GM04504 (cell line): ENCODE measurements at regions not wholly inside any gene's neighbourhood (a gene's known extent, or its start where the extent isn't known, plus 50 kb on each side); places are given as distances from the start of the nearest gene placed in this dataset.

ENCODE experiments used
- DNase-seq: peaks from one replicate; pipeline ENCODE4 v3.0.0-alpha.2; 2012; ENCODE audit warnings: low read depth

DNA sequence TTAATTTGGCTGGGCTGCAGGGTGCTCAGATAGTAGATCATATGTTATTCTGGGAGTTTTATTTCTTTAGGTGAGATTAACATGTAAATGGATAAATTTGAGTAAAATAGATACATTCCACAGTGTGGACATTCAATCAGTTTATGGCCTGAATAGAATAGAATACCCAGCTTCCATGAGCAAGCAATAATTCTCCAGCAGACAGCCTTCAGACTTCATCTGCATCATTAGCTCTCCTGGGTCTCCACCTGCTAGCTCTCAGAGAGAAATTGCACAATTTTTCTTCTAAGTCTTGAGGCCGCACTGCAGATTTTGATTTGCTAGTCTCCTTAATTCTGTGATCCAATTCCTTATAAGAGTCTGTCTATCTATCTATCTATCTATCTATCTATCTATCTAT is 420.3 kb upstream of the BOD1L1 start:
- no peak for DNase-seq

DNA sequence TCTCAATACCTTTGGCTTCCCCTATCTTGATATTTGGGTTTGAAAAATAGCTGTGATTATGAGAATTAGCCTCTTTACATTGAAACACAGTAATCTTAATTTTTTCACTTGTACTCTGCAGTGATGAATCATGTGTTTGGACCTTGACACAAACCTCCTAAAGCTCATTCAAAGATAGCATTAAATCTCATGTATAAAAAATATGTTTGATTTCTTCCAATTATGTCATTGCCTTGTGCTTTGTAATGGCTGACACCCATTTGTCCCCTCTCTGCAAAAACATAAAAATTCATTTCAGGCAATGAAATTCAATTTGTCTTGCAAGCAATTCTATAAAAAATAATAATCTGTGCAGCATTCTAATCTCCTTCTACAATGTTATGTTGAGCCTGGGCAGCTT is 422.4 kb upstream of the BOD1L1 start:
- DNase-seq = no peak

DNA sequence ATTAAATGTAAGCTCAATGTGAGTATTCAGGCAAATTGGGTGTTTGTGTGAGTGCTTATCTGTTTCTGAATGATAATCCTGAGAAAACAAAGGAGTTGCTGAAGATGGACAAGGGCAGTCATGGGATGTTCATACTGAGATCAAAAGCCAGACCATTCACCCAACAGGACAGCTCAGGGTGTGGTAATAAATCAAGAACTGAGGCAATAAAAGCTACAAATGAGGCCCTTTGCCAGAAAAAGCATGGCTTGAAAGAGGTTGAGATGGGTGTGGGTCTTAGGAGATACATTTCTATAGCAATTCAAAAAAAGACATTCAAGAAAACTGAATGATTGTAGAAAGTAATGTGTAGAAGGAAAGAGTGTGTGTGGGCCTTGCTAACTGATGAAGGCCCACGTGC is 425.8 kb upstream of the BOD1L1 start:
- DNase-seq = no peak

DNA sequence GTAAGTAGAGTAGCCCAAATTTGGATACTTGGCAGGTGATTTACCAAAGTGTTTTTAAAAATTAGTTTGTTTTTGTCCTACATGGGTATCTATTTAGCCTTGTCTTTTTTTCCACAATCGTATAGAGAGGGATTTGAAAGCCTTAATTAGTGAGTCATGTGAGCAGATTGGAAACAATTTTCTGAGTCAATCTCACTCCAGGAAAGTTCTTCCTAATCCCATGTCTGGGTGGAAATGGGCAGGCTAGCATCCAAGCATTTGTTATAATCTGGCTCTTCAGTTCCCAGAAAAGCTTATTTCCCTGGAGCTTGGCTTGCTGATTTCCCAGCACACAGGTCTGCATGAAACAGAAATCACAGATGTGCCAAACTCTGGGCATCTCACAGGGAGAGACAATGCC is 426.9 kb upstream of the BOD1L1 start:
- no peak for DNase-seq

DNA sequence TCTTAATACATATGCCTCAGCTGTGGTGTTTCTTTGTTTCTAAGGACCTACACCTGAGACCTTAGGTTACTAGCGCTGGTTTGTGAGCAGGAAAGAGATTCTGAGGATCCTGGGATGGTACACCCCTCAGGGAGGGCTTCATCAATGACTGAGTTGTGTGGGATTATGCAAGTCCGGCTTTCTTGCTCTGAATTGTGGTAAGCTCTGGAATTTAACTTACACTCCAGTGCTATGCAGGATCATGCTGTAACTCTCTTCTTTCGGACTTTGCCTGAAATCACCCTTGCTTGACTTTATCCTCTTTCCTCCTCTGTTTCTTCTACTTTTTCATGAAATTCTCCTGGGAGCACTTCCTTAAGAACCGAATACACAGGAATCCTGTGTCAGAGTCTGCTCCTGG is 431.5 kb upstream of the BOD1L1 start:
- no peak for DNase-seq

DNA sequence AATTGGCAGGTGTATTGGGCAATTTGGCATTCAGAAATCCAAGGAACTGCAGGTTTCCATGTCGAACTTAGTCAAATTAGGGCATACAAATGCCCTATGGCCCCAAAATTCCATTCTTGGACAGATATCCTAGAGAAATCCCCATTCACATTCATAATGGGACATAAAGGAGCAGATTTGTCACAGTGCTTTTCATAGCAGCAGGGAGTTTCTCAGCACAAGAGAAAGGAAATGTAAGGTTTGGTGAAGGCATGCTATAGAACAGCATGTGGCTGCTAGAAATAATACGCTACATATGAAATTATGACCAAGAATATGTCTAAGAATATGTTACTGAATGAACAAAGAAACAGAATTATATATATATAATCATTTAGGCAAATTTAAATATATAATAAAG is 437.5 kb upstream of the BOD1L1 start:
- no peak for DNase-seq

DNA sequence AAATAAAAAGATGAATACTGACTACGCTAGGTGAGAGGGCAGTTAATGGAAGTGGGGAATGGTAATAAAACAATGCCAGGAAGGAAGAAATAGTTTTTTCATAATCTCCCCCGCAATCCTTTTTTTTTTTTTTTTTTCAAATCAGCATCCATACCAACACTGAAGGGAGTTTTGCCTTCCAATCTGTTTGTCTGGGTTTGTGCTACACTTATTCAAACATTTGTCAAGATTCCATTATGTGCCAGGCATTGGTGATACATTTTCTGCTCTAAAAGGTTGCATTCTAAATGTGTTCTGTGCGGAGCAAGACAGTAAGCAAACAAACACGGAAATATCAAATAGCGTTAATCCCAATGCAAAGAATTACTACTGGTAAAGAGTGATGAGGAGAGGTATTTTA is 437.9 kb upstream of the BOD1L1 start:
- no peak for DNase-seq

DNA sequence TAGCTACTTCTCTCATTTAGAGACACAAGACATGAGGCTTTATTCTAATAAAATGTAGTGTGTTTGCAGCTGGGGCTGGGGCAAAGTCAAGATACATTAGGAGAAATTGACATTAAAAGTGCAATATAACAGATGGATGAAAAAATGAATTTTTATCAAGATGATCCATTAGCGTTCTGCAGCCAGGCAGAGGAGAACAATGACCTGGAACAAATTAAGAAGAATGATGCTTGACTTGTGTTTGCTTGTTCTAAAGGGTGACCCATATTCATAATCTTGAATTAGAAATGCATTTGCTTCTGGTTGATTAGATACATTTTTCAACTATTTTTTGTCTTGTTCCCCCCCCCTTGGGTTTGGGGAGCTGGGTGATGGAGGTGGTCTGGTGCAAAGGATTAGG is 439.5 kb upstream of the BOD1L1 start:
- DNase-seq = no peak

DNA sequence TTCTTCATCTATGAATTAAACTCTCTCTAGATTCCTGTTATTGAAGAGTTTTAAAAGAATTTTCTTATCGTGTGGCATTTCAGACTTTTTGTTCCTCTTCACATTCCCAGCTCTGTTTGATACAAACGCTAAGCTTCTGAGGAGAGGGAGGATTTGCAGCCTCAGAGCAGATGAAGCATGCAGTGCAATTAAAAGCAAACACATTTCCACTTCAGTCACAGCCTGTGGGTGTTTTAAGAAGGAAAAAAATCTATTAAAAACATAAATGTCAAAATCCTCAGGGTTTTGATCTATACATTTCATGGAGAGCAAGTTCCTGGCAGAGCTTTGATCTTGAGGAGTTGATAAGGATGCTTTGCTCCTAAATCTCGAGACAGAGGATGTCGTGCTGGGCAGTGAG is 442.4 kb upstream of the BOD1L1 start:
- DNase-seq = no peak

DNA sequence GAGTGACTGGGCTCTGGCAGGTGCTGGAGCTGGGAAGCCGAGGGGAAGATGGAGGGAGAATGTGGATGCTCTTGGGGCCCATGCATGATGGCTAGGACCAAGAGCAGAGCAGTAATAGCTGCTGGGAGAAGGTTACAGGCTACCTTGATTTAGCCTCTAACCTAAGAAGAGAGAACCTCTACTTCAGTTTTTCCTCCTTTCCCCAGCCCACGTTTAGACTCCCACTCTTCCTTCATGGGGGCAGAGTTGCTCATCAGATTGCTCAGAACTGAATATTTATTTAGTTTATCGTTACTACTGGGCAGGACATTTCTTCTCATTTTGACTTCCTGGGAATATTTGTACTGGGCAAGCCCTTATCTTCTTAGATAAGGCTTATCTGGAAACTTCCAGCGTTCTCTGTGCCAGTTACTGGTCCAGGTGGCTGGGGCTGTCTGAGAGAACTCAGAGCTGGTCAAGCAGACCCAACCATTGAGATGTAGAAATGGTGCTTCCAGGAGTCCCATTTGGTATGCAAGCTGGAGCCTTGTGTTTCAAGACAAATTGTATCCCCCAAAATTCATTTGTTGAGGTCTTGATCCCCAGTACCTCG is 442.9 kb upstream of the BOD1L1 start:
- no peak for DNase-seq

DNA sequence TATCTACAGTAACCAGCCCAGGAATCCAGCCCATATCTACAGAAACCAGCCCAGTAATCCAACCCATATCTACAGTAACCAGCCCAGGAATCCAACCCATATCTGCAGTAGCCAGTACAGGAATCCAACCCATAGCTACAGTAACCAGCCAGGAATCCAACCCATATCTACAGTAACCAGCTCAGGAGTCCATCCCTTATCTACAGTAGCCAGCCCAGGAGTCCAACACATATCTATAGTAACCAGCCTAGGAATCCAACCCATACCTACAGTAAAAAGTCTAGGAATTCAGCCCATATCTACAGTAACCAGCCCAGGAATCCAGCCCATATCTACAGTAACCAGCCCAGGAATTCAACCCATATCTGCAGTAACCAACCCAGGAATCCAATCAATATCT is 445.0 kb upstream of the BOD1L1 start:
- no peak for DNase-seq

DNA sequence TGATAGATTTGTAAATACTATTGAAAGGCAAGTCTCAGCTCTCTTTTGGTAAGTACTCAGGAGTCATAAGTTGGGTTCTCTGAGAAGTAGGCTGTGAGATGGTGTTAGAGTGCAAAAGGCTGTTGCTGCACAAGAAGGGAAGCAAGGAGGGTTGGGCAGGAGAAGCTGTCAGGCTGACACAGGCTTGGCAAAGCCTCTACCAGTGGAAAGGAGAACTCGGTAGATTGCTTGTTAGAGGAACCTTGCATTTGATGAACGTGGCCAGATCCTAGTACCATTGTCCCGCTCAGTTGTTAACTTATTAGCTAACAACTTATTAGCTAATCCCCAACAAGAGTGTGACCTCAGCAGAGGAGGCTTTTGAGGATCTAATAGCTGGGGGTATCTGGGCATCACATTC is 449.3 kb upstream of the BOD1L1 start:
- no peak for DNase-seq

DNA sequence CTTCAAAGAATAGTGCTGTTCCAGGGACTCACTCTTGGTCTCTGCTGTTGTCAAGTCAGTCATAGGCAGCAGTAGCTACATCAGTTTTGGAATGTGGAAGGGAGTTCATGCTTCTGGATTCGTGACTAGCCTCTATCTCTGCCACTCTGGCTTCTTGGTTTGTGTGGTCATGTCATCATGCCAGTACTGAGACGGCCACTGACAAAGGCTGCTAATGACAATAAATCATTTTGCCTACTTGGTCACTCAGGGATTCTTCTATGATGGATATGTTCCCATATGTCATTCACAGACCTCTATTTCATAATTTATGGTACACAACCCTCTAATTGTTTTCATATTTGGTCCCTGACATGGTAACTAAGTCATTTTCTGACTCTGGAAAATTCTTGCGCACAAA is 450.8 kb upstream of the BOD1L1 start:
- DNase-seq = peak; percentile 24

DNA sequence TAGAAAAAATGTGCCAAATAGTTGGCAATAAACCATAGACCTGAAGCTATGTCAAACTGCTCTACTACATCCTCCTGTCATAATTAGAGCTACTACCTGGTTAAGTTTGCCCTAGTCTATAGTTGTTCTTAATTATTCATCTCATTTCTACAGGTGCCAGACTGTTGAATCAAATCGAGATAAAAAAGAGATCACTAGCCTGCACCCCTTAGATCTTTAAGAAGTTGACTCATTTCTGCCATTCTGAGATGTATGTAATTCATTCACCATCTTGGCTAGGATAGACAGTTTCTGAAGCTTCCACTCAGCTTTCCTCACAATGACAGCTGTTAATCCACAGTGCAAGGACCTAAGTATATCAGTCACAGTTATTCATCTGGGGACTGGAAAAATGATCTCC is 452.1 kb upstream of the BOD1L1 start:
- no peak for DNase-seq

DNA sequence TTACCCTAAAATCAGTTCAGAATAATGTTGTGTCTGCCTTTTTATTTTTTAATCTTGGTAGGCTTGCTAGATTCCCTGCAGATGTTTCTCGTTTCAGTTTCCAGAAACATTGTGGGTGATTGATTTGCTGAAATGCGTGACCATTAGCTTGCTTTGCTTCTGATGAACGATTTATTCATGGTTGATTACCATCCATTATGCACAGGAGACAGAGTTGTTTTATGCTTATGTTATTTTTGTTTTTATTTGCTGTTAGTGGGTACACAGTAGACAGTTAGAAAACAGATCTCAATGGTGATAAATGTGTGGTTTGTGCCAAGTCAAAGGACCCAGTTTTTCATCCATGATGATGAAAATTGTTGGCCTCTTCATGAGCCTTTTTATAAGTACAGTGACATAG is 455.6 kb upstream of the BOD1L1 start:
- DNase-seq = no peak

DNA sequence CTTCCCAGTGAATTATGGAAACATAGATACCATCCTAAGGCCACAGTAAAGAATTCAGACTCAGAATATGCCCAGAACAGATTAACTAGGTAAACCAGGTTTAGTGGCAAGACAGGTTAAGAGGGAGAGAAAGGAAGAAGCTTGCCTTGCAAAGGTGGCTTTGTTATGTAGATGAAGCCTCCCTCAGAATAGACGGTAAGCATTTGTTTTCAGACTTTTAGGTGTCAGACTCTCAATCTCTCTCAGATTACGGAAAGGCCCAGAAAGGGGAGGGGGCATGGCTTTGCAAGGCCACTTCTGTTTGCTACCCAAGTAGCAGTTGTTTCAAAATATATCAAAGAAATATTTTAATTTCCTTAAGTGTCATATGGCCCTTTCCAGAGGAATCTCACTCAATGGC is 457.1 kb upstream of the BOD1L1 start:
- no peak for DNase-seq

DNA sequence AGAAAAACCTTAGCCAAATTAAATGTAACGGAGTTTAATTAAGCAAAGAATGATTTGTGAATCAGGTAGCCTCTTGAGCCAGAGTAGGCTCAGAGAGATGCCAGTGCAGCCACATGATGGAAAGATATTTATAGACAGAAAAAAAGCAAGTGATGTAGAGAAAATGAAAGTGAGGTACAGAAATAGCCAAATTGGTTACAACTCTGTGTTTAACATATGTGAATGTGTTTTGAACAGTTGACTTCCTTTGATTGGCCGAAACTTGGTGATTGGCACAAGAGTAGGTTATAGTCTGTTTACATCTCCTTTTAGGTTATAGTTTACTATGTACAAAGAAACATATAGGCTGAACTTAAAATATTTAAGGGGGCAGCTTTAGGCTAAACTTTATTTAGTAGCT is 459.9 kb upstream of the BOD1L1 start:
- no peak for DNase-seq

DNA sequence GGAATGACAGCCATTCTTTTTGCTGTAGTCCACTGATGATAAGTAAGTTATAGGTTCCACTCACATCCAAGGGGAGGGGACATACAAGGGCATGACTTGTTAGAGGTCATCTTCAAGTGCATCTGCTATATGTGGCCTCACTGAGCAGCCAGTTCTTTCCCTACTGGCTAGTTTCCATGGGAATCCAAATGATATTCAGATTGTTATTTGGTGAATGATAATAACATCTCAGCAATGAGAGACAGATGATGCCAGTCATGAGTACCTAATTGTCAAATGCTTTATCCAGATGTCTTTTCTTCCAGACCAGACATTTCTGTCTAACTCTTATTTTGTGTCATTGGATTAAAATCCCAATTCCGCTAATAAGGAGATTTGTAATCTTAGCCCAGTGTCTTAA is 460.4 kb upstream of the BOD1L1 start:
- no peak for DNase-seq

DNA sequence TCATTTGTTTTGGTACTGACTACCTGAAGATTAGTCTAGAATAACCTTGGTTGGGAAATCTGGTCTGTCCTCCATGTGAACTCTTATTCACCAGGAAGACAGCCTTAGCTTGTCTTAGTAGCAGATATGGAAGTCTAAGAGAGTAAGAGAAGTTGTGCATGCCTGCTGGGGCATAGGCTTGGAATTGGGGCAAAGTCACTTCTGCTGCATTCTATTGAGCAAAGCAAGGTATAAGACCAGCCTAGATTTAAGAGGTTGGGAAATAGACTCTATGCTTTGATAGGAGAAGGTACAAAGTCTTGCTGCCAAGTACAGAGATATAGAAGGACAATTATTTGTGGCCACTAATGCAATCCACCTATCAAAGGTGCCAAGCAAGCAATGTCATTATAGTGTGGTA is 464.0 kb upstream of the BOD1L1 start:
- no peak for DNase-seq

DNA sequence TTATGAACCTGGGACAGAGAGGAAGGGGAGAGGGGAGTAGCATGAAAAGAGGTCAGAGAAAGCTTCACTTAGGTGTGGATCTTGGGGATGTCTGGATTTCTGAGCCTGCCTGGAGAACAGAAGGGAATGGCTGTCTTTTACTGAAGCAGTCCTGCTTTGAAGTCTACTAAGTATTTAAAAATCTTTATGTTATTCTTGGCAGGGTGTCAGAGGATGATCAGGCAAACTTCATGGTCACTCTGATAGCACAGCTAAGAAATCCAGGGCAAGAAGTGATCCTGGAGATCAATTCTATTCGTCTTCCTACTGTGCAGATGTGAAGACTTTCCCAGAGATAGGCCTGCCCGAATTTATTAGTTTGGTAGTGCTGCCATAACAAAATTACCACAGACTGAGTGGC is 464.4 kb upstream of the BOD1L1 start:
- DNase-seq = no peak

DNA sequence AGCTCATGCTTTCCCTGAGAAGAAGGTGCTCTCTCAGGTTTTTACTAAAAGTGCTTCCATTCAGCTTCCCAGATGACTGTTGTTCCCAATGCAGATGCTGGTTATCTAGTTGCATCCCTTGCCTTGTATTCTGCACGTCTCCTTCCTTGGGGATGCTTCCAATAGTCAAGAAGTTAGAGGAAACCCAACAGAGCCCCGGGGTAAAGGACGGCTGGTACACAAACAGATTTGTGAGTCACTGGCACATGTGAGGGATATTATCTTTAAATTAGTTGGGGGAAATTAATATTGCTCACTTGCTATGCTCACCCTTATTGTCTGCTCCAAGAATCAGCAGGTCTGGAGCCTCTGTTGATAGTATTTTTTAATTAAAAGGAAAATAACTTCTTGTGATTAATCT is 465.2 kb upstream of the BOD1L1 start:
- no peak for DNase-seq

DNA sequence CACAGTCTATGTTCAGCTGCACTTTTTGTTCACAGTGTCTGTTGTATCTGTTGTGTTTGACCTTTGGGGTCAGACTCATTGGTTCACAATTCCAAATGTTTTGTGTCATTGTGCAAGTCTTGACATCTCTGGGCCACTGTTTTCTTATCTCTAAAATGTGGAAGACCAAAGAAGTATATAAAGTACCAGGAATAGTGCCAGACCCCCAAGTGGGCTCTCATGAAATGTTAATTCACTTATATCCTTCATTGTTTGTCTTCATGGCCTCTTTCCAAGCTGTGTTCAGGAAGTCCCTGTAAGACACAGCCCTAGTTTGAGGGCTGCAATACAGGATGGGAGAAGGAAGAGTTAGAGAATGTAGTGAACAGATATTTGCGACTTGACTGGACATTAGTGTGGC is 468.3 kb upstream of the BOD1L1 start:
- no peak for DNase-seq

DNA sequence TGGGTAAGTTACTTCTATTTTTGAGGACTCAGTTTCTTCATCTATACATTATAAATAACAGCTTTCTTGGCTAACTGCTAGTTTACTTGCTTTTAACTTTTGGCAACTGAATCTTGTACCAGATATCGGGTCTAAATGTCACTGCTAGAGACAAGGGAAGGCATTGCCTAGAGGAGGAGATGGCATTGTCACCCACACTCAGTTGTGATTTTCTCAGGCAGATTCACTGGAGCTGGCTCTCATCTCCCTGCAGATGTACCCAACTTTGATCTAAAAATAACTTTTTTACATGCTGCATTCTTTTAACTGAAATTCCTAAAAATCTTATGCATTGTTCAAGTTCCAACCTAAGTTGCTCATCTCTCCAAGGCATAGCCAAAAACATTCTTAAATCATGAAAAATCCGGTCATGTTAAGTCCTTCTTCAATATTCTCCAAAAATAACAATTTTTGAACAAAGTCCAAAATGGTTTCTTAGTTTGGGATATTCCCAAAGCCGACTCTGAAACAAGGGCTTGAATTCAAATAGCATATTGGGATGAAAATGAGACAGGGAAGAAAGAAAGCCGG is 469.0 kb upstream of the BOD1L1 start:
- peak; percentile 30 for DNase-seq

DNA sequence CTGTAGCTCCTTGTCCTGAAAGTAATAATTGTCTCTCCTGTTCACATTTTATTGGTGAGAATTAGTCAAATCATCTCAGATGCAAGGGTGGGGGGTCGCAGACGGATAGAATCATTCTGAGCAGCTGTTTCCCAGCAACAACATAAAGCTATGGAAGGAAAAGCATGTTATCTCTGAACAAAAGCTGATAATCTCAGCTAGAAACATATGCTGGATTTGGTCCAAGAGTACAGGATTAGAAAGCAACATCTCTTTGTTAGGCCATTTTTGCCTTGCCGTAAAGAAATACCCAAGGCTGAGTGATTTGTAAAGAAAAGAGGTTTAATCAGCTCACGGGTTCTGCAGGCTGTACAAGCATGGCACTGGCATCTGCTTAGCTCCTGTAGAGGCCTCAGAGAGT is 472.8 kb upstream of the BOD1L1 start:
- DNase-seq = no peak

DNA sequence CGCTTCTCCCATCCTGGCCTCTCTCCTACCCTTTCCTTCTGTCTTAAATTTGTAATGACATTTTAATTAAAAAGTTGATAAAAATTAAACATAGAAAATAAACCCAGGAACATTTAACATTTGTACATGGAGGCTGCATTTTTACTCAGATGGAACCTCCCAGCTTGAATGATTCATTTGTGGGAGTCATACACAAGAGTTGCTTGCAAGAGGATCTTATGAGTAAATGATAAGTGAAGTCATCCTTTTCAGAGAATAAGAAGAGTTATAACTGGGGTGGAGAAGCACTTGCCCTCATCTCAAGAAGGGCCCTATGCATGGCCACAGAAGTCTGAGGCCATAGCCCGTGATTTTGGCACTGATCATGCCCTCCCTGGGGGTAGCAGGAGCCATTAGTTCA is 482.9 kb upstream of the BOD1L1 start:
- DNase-seq = no peak
